HFFc6 (cell line): ENCODE measurements at regions not wholly inside any gene's neighbourhood (a gene's known extent, or its start where the extent isn't known, plus 50 kb on each side); places are given as distances from the start of the nearest gene placed in this dataset.

ENCODE experiments used
- DNase-seq: peaks from one replicate; pipeline ENCODE4 v3.0.0-alpha.2; 2018
- H3K27ac Mint-ChIP-seq: 2 replicates; pipeline ENCODE4 v1.8.0; 2020; ENCODE audit warnings: mild to moderate bottlenecking, mixed read lengths
- H3K27me3 Mint-ChIP-seq: 2 replicates; pipeline ENCODE4 v1.8.0; 2021; ENCODE audit warnings: mild to moderate bottlenecking, moderate library complexity, mixed read lengths; ENCODE audit not compliant: insufficient read depth
- H3K36me3 Mint-ChIP-seq: 2 replicates; pipeline ENCODE4 v1.8.0; 2021; ENCODE audit warnings: low read depth, mixed read lengths
- H3K4me1 Mint-ChIP-seq: 2 replicates; pipeline ENCODE4 v1.8.0; 2020; ENCODE audit warnings: low read depth, mixed read lengths
- H3K4me3 Mint-ChIP-seq: 2 replicates; pipeline ENCODE4 v1.8.0; 2020; ENCODE audit warnings: mild to moderate bottlenecking, moderate library complexity, mixed read lengths
- H3K9me3 Mint-ChIP-seq: 2 replicates; pipeline ENCODE4 v1.8.0; 2020; ENCODE audit warnings: mild to moderate bottlenecking, mixed read lengths
- CTCF ChIP-seq: fragments of 200-600 bp; sonication (generic); IDR thresholded peaks from 2 replicates; pipeline ENCODE4 v1.5.0; 2021; ENCODE audit warnings: antibody characterized with exemption, mild to moderate bottlenecking

GRCh38 chr3:7950890-7951289, 550.7 kb upstream of the LMCD1 start:
- Mint-ChIP-seq H3K4me3 (no peak overlapping the region), H3K4me1 (no peaks in the 10 kb centered on the region), H3K27ac (no peak overlapping the region), H3K27me3 (no peaks in the 10 kb centered on the region), H3K9me3 (peaks cover 46% of the 10 kb centered on the region), H3K36me3 (no peaks in the 10 kb centered on the region)
- DNase-seq, result no peak
- no peak for TF ChIP-seq CTCF

GRCh38 chr3:7953449-7954014, 548.1 kb upstream of the LMCD1 start:
- DNase-seq, result no peak
- Mint-ChIP-seq H3K4me1 (no peaks in the 10 kb centered on the region), H3K9me3 (peaks cover 47% of the 10 kb centered on the region), H3K4me3 (no peak overlapping the region), H3K36me3 (no peaks in the 10 kb centered on the region), H3K27ac (no peak overlapping the region), H3K27me3 (no peaks in the 10 kb centered on the region)
- no peak for TF ChIP-seq CTCF

- Mint-ChIP-seq H3K9me3 (peaks cover 52% of the 10 kb centered on the region), H3K4me3 (no peak overlapping the region), H3K27ac (no peak overlapping the region), H3K27me3 (no peaks in the 10 kb centered on the region), H3K36me3 (no peaks in the 10 kb centered on the region), H3K4me1 (no peaks in the 10 kb centered on the region)
- DNase-seq, result no peak
- TF ChIP-seq CTCF, result no peak
These were observed 544.6 kb upstream of the LMCD1 start for GRCh38 chr3:7957024-7957423.

- Mint-ChIP-seq H3K4me3 (no peak overlapping the region), H3K27me3 (no peaks in the 10 kb centered on the region), H3K4me1 (no peaks in the 10 kb centered on the region), H3K27ac (no peak overlapping the region), H3K9me3 (peaks cover 54% of the 10 kb centered on the region), H3K36me3 (no peaks in the 10 kb centered on the region)
- no peak for DNase-seq
- TF ChIP-seq CTCF, result no peak
These were observed 542.5 kb upstream of the LMCD1 start for GRCh38 chr3:7959094-7959493.

GRCh38 chr3:7960601-7961000, 541.0 kb upstream of the LMCD1 start:
- H3K4me1 Mint-ChIP-seq, result no peaks in the 10 kb centered on the region
- peaks cover 67% of the 10 kb centered on the region for H3K9me3 Mint-ChIP-seq
- H3K27me3 Mint-ChIP-seq, result no peaks in the 10 kb centered on the region

More at GRCh38 chr3:7960601-7961000, 541.0 kb upstream of the LMCD1 start:
- no peak overlapping the region for H3K4me3 Mint-ChIP-seq
- H3K27ac Mint-ChIP-seq, result no peak overlapping the region
- no peaks in the 10 kb centered on the region for H3K36me3 Mint-ChIP-seq
- no peak for TF ChIP-seq CTCF
- no peak for DNase-seq
